HS-5 (cell line): ENCODE measurements at regions not wholly inside any gene's neighbourhood (a gene's known extent, or its start where the extent isn't known, plus 50 kb on each side); places are given as distances from the start of the nearest gene placed in this dataset.
"Not testable (repeated sequence)": the region's sequence is repeated elsewhere in the genome, so short reads cannot be mapped to it uniquely, and the experiment has no call there.

Source experiments
- DNase-seq: peaks from one replicate; pipeline ENCODE4 v3.0.0-alpha.2; 2012; ENCODE audit warnings: low read depth

DNA sequence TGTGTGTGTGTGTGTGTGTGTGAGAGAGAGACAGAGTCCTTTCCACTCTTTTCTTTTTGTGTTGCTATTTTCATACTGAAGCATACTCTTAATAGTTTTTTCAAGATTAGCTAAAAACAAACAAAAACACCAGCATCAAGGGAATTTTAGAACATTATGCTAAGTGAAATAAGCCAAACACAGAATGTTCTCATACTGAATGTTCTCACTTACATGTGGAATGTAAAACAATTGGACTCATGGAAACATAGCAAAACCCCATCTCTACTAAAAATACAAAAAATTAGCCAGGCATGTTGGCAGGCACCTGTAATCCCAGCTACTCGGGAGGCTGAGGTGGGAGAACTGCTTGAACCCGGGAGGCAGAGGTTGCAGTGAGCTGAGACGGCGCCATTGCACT is 193.4 kb downstream of the XPNPEP1 start:
- not testable (repeated sequence) for DNase-seq

DNA sequence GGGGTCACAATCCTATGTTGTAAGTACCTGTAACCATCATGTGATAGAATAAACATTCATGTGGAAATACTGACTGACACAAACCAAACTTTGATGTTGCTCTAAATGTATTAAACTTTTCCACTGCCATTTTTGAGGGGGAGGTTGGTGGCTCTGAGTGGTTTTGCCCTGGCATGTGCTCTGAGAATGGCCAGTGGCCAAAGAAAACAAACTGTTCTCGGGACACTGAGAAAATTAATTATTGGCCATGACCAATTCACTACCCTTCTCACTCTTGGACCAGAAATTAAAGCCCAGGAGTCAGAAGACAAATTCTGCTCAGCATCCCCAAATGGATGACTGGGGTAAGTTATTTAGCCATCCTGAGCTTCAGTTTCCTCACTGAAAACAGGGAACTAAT is 195.9 kb downstream of the XPNPEP1 start:
- DNase-seq = no peak

DNA sequence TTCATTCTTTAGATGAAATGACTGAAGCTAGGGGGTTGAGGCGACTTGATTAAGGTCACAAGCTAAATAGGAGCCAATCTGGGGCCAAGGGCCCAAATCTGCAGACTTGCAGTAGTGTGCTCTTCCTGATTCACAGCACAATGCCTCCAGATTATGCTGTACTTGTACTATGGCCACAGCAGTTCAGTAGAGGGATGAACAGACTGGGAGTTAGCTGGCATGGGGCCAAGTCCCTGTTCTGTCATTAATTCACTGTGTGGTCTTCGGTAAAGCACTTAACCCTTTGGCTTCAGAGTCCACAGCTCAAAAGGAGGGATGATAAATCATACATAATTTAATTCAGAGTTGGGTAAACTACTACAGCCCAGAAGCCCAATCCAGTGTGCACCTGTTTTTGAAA is 196.8 kb downstream of the XPNPEP1 start:
- no peak for DNase-seq

DNA sequence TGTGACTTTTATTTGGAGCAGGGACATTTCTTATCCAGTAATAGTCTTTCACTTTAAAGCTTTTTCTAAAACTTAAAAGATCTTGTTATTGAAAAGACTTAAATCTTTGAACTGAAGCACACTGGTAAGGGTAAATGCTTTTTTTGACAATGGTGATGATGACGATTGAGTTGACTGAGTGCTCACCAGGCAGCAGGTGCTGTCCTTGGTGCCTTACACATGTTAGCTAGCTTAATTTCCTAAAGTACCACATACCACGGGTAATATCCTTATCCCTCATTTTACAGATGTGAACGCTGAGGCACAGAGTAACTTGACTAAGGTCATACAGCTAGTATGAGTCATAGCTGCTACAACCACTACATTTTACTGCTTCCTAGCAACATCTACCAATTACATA is 200.0 kb downstream of the XPNPEP1 start:
- DNase-seq = no peak

DNA sequence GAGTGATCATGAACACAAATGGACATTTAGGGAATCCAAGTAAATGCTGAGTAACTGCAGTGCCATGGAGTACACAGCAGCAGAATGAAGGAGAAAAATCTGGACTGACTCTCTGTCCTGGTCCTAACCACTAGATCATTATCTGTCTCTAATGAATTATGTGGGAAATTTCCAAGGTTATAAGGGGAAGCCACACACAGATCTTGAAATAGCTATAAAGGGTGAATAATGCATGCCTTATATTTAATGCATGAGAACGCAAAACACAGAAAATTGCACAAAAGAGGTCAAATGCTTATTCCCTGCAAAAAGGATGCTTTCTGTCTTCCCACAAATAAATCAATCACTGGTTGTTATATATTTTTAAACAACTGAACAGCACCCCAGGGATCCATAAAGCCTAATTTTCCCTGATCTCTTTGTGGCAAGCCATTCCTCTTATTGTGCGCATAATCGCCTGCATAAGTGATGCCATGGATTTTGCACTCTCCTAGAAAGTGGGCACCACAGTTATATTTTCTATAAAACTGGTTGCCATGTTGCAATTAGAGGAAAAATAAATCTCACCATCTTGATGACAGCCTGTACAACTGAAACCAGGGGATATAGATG is 201.8 kb downstream of the XPNPEP1 start:
- no peak for DNase-seq

DNA sequence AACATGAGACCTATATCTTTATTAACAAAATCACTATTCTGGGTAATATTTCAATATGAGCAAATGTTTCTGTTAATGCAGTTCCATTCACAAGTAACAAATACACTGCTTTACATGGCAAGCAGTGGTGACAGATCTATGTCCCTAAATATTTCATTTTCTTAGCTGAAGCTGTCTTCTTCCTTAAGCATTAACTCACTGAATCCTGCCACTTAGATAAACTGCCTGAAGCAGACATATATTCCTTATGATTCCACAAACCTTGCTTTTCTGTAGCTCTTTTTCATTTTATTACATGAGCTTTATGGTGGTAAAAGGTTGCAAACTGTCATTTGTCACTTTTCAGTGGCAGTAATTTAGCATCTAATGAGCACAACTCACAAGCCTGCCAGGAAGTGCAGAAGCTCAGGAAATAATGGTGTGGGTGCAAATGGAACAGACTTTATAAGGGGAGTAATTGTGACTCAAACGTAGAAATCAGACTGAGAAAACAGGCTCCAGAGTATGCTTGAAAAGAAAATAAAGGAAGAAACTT is 217.2 kb downstream of the XPNPEP1 start:
- DNase-seq = no peak

DNA sequence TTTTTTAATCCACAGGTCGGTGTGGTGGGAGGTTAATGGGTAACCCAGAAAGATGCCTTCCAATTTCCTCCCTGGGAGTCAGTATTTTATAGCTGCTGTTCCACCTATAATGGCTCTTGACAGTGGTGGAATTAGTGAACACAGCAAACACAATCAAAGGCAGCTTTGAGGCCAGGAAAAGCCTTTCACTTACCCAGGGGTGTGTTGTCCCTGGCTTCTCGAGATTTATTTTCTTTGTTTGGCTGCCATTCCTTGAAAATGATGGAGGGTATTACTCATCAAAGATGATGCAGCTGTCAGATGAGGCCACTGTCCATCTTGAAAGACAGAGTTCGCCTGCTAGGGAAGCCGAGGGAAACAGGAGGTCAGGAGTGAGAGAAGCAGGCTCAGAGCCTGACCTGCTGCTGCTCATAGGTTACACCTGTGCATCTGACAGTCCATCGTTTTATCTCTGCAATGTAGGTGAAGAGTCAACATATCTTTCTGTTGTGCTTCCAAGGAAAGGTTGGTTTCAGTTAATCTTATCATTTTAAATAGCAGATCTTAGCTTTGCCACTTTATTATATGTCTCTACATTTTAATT is 221.6 kb downstream of the XPNPEP1 start:
- DNase-seq = no peak

DNA sequence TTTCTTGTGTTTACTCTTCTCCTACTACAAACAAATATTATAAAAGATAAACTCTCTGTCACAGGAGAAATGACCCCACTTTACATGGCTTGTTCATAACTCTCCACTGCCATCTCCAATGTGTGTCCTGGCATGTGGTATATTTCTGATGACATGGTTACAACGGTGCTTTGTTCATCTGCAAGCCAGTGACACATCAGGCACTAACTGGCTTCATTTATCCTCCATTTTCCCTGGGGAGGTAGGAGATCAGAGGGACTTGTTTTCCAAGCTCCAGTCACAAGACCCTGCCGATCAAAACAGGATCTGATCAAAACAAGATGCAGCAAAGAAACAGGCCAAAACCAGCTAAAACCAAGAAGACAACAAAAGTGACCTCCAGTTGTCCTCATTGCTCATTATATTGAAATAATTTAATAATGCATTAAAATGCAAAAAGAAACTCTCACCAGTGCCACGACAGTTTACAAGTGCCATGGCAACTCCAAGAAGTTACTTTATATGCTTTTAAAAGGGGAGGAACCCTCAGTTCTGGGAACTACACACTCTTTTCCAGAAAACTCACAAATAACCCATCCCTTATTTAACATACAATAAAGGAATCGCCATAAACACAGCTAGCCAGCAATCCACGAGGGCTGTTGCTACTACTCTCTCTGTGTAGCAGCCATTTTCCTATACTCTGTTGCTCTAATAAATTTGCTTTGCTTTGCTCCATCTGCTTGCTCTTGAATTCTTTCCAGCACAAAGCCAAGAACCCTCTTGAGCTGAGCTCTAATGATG is 224.2 kb downstream of the XPNPEP1 start:
- DNase-seq = no peak

DNA sequence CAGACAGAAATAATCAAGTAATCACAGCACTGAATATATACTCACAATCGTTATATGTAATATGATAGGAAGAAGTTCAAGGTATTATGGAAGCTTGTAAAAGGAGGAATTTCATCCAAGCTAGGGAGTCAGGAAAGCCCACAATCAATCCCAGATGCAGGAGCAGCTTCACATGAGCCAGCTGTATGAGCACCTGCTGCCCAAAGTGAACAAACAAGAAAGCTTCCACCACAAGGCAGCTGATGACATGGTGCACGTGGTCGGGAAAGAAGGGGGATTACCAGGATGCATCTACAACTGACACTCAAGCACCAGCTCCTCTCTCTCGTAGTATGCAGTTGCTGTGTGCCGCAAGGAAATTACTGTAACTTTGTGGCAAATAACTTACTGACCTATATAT is 225.2 kb downstream of the XPNPEP1 start:
- DNase-seq = no peak

DNA sequence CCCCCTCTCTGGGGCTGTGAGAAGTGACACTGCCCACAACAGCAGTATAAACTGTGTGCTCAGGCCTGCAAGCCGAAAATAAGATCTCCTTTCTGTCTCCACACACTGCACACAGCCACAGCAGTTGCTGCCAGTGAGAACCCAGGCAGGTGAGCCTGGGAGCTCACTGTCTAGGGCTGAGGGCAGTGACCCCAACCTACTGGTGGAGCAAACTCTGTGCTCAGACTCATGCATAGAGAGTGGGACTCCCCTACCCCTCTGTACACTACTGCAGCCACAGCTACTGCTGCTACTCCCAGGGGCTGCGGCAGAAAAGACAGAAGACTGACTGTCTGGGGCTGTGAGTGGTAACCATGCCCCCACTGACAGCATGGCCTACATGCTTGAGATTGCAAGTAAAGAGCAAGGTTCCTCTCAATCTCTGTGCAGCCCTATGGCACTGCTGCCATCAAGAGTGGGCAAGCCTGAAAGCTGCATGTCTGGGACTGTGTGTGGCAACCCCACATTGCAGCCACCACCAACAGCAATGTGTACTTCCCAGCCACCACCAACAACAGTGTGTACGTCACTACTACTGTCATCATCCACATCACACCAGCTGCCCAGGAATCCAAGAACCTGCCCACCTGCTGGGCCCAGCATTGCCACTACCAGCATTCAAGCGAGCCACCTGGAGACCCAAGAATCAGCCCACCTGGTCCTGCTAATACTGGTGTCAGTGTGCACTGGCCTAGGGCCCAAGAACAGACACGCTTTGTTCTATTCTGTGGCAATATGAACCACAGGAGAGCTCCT is 226.1 kb downstream of the XPNPEP1 start:
- no peak for DNase-seq

DNA sequence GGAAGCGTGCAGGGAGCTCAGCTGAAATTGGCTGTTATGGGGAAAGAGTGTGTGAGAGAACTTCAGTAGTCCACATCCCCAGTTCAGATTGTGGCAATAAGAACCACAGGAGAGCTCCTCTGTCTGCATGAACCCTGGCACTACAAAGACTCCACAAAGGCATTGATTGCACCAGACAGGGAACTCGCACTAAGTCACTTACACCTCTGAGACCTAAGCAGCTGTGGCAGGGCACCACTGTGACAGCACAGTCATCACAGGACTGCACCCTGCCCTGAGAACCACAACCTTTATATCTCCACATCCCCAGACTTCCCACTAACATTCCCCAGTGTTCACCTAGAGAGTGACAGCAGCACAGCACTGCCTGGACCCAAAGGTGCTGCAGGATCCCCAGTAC is 226.8 kb downstream of the XPNPEP1 start:
- no peak for DNase-seq

DNA sequence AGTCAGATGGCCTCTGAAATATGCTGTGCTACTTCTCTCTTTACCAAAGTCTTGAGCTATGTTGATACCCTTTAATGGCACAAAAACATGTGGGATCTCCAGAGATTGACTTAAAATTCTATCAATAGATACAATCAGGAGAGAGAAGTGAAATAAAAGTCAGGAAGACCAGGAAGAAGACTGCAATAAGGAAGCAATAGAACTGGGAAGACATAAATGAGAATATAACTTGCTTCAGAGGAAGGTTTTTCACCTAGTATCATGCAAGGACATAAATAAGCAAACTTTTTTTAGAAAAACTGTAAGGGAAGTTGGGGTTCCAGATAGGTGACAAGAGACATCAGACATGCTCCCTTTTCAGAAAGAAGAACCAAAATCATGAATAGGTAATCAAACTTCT is 227.3 kb downstream of the XPNPEP1 start:
- DNase-seq = no peak

DNA sequence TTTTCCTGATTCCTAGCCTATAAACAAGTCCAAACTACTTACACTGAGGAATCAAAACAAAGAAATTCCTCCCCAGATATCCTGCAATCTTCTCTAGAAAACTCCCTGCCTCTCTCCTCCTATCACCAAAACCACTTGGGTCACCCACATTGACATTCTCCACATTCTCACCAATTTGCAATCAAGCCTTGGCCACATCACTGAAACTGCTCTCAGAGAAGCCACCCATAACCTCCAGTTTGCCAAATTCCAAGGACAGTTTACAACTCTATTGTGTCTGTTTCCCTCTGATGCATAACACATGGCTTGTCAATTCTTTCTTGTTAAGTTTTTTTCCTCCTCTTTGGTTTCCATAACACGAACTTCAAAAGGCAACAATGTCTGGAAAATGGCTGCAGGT is 233.5 kb downstream of the XPNPEP1 start:
- no peak for DNase-seq

DNA sequence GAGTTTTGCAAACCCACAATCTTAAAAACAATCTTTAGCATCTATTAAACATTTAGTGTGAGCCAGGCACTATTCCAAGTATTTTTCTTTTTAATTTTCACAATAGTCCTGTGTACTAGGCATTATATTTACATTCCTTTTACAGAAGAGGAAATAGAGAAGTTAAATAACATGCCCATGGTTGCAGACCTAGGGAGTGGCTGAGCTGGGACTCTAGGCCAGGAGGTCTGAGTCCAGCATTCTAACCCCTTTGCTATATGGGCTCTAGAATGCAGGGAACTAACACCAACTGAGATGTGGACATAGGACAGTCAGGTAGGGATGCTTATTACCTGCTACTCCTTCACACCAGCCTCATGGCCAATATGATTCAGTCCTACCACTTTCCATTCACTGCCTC is 243.8 kb downstream of the XPNPEP1 start:
- DNase-seq = no peak

DNA sequence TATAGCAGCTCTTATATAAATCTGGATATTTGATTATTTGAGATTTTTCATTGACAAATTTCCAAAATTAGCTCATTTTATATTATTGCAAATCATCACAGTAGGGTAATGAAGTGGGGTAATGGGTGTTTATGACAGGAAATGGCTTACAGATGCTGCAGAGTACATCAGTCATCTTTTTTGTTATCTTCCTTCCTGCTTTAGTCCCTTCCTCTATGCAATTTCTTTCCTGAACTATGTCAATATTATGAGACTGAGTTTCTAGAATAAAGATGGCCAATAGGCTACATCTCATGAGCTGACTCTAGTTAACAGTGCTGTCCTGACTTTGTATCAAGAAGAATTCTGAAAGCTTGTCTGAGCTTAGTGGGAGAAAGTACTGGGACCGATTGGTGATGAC is 244.5 kb downstream of the XPNPEP1 start:
- no peak for DNase-seq

DNA sequence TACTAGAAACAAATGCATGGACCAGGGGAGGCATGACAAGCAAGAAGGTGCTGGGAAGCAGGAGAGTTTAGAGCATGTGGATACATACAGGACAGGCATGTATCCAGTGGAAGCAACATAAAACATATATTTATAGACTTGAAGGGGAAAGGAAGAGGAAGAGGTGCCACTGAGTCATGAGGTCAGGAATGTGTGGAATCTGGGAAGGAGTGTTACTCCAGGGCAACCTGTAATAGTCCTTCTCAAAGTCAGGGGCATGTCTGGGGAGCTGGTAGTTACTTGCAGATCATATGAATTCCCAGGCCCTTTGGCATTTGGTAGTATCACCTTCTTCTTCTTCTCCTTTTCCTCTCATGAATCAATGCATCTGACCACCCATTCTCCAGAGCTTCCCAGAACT is 246.6 kb downstream of the XPNPEP1 start:
- DNase-seq = peak; percentile 23

DNA sequence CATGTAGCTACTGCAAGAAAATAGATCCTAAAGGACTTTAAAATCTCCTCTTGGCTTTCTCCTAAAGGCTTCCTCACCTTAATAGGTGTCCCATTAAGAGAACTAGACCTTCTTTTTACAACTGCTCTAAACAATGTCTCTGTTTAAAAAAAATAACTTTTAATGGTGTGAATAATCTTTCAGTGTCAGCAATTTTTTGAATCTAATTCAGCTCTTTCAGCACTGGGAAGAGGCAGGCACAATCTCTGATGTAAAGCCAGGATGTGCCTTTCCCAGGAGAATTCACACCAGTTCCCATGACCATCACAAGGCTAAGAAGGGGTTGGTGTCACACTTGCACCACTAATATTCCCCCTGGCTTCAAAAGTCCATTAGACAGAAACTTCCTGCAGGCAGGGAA is 254.6 kb downstream of the XPNPEP1 start:
- DNase-seq = no peak

DNA sequence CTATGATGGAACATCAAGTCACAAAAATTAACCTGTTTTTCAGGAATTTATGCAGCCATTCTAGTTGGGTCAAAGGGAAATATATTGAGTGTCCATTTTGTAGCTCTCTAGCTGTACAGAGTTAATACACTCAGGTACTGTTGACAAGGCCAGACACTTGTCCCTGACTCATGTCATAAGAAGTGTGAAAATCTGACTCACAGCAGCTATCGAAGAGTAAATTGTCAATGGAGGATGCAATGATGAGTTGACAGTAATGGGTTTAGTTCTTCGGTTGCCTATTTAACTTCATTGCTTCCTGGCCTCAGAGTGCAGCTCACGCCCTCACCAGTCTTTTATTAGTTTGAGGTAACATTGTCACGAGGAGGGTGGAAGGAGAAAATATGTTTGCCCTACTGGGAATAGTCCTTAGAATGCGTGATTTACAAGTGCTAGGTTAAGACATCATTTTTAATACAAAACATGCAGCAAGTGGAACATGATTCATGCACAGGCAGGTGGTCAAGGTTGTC is 255.1 kb downstream of the XPNPEP1 start:
- no peak for DNase-seq

DNA sequence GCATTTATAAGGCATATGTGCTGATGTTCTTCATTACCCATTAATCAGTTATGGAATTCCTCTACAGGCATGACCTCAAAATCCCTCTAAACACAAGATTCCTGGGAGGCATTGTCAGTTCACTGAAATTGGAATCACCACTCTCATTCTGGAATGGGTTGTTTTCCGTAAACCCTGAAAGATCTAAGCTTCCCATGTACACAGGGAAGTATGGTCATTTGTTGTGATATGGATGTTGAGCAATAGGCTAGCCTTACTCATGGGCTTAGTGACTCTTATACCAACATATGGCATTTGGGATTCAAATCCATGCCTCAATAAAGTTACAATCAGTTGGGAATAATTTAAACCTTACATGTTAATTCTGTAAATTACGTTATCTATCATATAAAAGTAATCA is 258.0 kb downstream of the XPNPEP1 start:
- no peak for DNase-seq

DNA sequence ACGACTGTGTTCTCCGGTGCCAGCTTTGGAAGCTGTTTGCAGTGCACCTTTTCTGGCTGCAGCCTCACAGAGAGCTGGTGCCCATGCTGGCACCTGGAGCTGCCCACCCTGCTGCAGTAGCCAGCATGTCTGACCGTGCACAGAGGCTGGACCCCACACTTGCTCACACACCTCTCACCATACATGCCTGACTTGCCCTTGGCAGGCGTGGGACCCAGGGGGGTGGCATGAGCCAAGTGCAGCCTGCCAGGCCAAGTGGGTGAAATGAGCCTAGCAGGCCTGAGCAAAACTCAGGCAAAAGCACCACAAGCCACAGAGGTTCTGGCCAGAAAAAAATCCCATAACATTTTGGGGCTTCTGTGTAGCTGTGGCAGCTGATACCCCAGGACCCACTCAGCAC is 258.8 kb downstream of the XPNPEP1 start:
- no peak for DNase-seq

DNA sequence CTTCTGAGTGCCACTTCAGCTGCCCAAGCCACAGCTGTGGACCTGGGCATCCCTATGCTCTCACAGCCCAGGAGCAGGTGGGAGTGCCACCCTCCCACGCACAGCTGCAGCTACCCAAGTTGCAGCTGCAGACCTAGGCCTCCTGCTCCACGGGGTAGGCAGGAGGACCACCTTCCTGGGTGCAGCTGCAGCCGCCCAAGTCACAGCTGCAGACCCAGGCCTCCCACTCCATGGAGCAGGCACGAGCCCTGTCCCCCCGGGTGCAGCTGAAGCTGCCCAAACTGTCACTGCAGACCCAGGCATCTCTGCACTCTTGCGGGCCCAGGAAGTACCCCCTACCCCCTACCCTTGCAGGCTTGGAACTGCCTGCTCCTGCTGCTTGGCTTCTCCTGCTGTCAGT is 260.2 kb downstream of the XPNPEP1 start:
- no peak for DNase-seq

DNA sequence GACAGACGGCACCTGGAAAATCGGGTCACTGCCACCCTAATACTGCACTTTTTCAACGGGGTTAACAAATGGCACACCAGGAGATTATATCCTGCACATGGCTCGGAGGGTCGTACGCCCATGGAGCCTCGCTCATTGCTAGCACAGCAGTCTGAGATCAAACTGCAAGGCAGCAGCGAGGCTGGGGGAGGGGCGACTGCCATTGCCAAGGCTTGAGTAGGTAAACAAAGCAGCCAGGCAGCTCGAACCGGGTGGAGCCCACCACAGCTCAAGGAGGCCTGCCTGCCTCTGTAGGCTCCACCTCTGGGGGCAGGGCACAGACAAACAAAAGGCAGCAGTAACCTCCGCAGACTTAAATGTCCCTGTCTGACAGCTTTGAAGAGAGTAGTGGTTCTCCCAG is 270.7 kb downstream of the XPNPEP1 start:
- not testable (repeated sequence) for DNase-seq
